Keratinocyte (primary cell): ENCODE measurements at regions not wholly inside any gene's neighbourhood (a gene's known extent, or its start where the extent isn't known, plus 50 kb on each side); places are given as distances from the start of the nearest gene placed in this dataset.

Source experiments
- DNase-seq: peaks from one replicate; pipeline ENCODE4 v3.0.0-alpha.2; 2011; ENCODE audit warnings: low read depth, missing footprints, low spot score
- FAIRE-seq: peaks from 2 replicates; lab custom pipeline; 2011; peaks lifted over from hg19 to GRCh38; lab: Jason Lieb, UNC
- H2AFZ ChIP-seq: 2 replicates; pipeline ENCODE4 v1.6.0; 2012; ENCODE audit warnings: low read length, control low read depth, inconsistent platforms; ENCODE audit not compliant: control insufficient read depth
- H3K27ac ChIP-seq: 2 replicates; pipeline ENCODE4 v1.5.1; 2011; ENCODE audit warnings: low read length; ENCODE audit not compliant: control insufficient read depth, insufficient read depth
- H3K27me3 ChIP-seq: 3 replicates; pipeline ENCODE4 v1.6.0; 2011; ENCODE audit warnings: low read length; ENCODE audit not compliant: control insufficient read depth, insufficient read depth; ENCODE audit errors: extremely low read depth
- H3K36me3 ChIP-seq, 2 experiments: 2 replicates in 1 of 2; 3 replicates in 1 of 2; pipeline ENCODE4 v1.5.1; 2011; ENCODE audit warnings: low read length in 2 of 2, mild to moderate bottlenecking in 1 of 2; ENCODE audit not compliant: control insufficient read depth in 2 of 2, insufficient read depth in 2 of 2; ENCODE audit errors: extremely low read depth in 1 of 2
- H3K4me1 ChIP-seq: 3 replicates; pipeline ENCODE4 v1.5.1; 2011; ENCODE audit warnings: low read length; ENCODE audit not compliant: control insufficient read depth, insufficient read depth; ENCODE audit errors: extremely low read depth
- H3K4me2 ChIP-seq: 3 replicates; pipeline ENCODE4 v1.6.0; 2011; ENCODE audit warnings: low read depth, low read length; ENCODE audit not compliant: control insufficient read depth, insufficient read depth; ENCODE audit errors: extremely low read depth
- H3K4me3 ChIP-seq, 3 experiments: fragments of 200-600 bp in 1 of 3; sonication (generic) in 1 of 3; 2 replicates in 2 of 3; 3 replicates in 1 of 3; pipeline ENCODE4 v1.5.1; 2011 to 2016; ENCODE audit warnings: low read length in 3 of 3, mild to moderate bottlenecking in 3 of 3, control low read depth in 2 of 3, inconsistent platforms in 1 of 3, low read depth in 1 of 3, mixed read lengths in 1 of 3, mixed run types in 1 of 3, moderate library complexity in 1 of 3; ENCODE audit not compliant: control insufficient read depth in 2 of 3, insufficient read depth in 2 of 3; ENCODE audit errors: extremely low read depth in 1 of 3
- H3K79me2 ChIP-seq: 2 replicates; pipeline ENCODE4 v1.6.0; 2012; ENCODE audit warnings: low read length; ENCODE audit not compliant: control insufficient read depth, insufficient read depth
- H3K9ac ChIP-seq: 3 replicates; pipeline ENCODE4 v1.6.0; 2011; ENCODE audit warnings: low read length; ENCODE audit not compliant: control insufficient read depth, insufficient read depth; ENCODE audit errors: extremely low read depth
- H3K9me1 ChIP-seq: 3 replicates; pipeline ENCODE4 v1.6.0; 2011; ENCODE audit warnings: low read length; ENCODE audit not compliant: control insufficient read depth, insufficient read depth; ENCODE audit errors: extremely low read depth
- H3K9me3 ChIP-seq: 2 replicates; pipeline ENCODE4 v1.5.1; 2012; ENCODE audit warnings: low read depth, low read length; ENCODE audit not compliant: control insufficient read depth
- H4K20me1 ChIP-seq: 3 replicates; pipeline ENCODE4 v1.6.0; 2011; ENCODE audit warnings: low read length; ENCODE audit not compliant: control insufficient read depth, insufficient read depth; ENCODE audit errors: extremely low read depth
- EZH2 ChIP-seq: IDR thresholded peaks from one replicate; pipeline ENCODE4 v1.6.1; 2012; ENCODE audit warnings: inconsistent platforms, mild to moderate bottlenecking, low read length, moderate library complexity
- dilution Hi-C: fragments of 300-500 bp; cut with MboI; formaldehyde crosslinking; loops from one replicate; pipeline ENCODE4 v1.7.0; 2020; ENCODE audit warnings: low sequenced_read_pairs; ENCODE audit not compliant: extremely low pct_ligation_motif_present
- TF ChIP-seq, protein P1 (sequence below), 3 experiments: IDR thresholded peaks in 1 of 3; conservative IDR thresholded peaks in 1 of 3; optimal IDR thresholded peaks in 1 of 3; 2 replicates in 2 of 3; 3 replicates in 1 of 3; pipeline versions ENCODE3 to v1.5.1; 2011; ENCODE audit warnings: low read length in 3 of 3, mild to moderate bottlenecking in 3 of 3, moderate library complexity in 2 of 3, control low read depth in 1 of 3, inconsistent platforms in 1 of 3; ENCODE audit not compliant: insufficient read depth in 2 of 3; ENCODE audit errors: extremely low read depth in 1 of 3

- DNase-seq = no peak
- Histone ChIP-seq H3K4me3 (no peak overlapping the region), H3K27ac (no peak overlapping the region), H3K36me3 (no peaks in the 10 kb centered on the region), H3K4me1 (no peaks in the 10 kb centered on the region), H3K9me1 (no peaks in the 10 kb centered on the region), H3K4me2 (no peak overlapping the region), H4K20me1 (no peaks in the 10 kb centered on the region), H3K79me2 (no peaks in the 10 kb centered on the region), H3K9ac (no peak overlapping the region), H2AFZ (no peak overlapping the region), H3K9me3 (peaks cover 2% of the 10 kb centered on the region), H3K27me3 (no peaks in the 10 kb centered on the region)
- dilution Hi-C loops = no loop called here
- FAIRE-seq = no peak
- TF ChIP-seq, protein P1, sequence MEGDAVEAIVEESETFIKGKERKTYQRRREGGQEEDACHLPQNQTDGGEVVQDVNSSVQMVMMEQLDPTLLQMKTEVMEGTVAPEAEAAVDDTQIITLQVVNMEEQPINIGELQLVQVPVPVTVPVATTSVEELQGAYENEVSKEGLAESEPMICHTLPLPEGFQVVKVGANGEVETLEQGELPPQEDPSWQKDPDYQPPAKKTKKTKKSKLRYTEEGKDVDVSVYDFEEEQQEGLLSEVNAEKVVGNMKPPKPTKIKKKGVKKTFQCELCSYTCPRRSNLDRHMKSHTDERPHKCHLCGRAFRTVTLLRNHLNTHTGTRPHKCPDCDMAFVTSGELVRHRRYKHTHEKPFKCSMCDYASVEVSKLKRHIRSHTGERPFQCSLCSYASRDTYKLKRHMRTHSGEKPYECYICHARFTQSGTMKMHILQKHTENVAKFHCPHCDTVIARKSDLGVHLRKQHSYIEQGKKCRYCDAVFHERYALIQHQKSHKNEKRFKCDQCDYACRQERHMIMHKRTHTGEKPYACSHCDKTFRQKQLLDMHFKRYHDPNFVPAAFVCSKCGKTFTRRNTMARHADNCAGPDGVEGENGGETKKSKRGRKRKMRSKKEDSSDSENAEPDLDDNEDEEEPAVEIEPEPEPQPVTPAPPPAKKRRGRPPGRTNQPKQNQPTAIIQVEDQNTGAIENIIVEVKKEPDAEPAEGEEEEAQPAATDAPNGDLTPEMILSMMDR (optimal IDR thresholded peaks at IDR 0.05 in 1 of 3, IDR thresholded peaks at IDR 0.05 in 1 of 3, conservative IDR thresholded peaks at IDR 0.05 in 1 of 3; ENCODE audit: extremely low read depth in 1 of 3, insufficient read depth in 2 of 3, low read length in 3 of 3) = no peak
- no peak for TF ChIP-seq EZH2
These were observed 124.4 kb downstream of the MYCN start for GRCh38 chr2:16064745-16065144.

GRCh38 chr2:16063955-16064633, 123.7 kb downstream of the MYCN start:
- H3K27ac ChIP-seq = no peak overlapping the region
- no peaks in the 10 kb centered on the region for H3K27me3 ChIP-seq
- FAIRE-seq (no peak), DNase-seq (no peak)
- H3K9ac ChIP-seq = no peak overlapping the region
- H3K79me2 ChIP-seq = no peaks in the 10 kb centered on the region
- H3K4me3 ChIP-seq = no peak overlapping the region
- dilution Hi-C loops = no loop called here
- TF ChIP-seq, protein P1 (optimal IDR thresholded peaks at IDR 0.05 in 1 of 3, IDR thresholded peaks at IDR 0.05 in 1 of 3, conservative IDR thresholded peaks at IDR 0.05 in 1 of 3; ENCODE audit: extremely low read depth in 1 of 3, insufficient read depth in 2 of 3, low read length in 3 of 3) = no peak
- TF ChIP-seq EZH2 = no peak
- no peaks in the 10 kb centered on the region for H4K20me1 ChIP-seq
- H3K9me1 ChIP-seq = no peaks in the 10 kb centered on the region
- peaks cover 2% of the 10 kb centered on the region for H3K9me3 ChIP-seq
- no peak overlapping the region for H2AFZ ChIP-seq
- H3K4me1 ChIP-seq = no peaks in the 10 kb centered on the region
- H3K36me3 ChIP-seq = no peaks in the 10 kb centered on the region
- no peak overlapping the region for H3K4me2 ChIP-seq
